ENCODE measurements at regions not wholly inside any gene's neighbourhood (a gene's known extent, or its start where the extent isn't known, plus 50 kb on each side); places are given as distances from the start of the nearest gene placed in this dataset.

DNA sequence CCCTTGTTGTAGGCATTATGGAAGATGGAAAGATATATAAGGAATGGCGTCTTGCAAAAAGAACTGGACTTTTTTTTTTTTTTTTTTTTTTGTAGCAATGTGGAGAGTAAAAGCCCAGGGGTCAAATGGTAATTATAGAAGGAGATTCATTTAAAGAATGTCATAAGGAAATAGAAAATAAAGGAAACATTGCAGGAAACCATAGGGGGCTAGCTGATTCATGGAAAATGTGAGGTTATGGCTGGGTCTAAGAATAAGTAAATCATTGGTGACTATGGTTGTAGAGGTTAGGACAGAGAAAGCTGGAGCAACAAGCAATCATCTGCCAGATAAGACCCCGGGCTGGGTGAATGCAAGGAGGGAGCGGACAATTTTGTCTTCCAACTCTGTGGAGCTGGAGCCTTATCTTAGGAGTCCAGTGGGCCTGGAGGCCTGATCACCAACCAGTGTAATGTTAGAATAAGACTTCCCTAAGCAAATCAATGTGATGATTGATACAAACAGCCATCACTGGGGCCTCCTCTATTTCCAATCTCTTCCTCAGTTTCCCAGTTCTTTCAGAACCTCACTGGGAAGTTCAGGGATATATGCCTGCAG lies 201.2 kb upstream of the TNP1 start:
- Histone ChIP-seq H3K27ac (ENCODE audit: low read depth, low read length) (no peak overlapping the region), H3K4me1 (ENCODE audit: control insufficient read depth in 5 of 5, insufficient read depth in 5 of 5, low read length in 5 of 5) (peaks cover 4 to 22% (median 12%) of the 10 kb centered on the region in 5 donors), H3K36me3 (ENCODE audit: control insufficient read depth in 5 of 5, insufficient read depth in 5 of 5, low read length in 5 of 5) (no peaks in the 10 kb centered on the region), H3K27me3 (ENCODE audit: control insufficient read depth in 5 of 5, insufficient read depth in 4 of 5, low read length in 5 of 5) (peaks cover 0 to 3% (median 0%) of the 10 kb centered on the region in 5 donors), H3K9ac (ENCODE audit: low read length in 5 of 5) (no peak overlapping the region), H3K4me3 (ENCODE audit: low read depth in 1 of 5, low read length in 5 of 5) (no peak overlapping the region), H3K9me3 (ENCODE audit: control insufficient read depth in 5 of 5, low read length in 5 of 5) (no peaks in the 10 kb centered on the region)

DNA sequence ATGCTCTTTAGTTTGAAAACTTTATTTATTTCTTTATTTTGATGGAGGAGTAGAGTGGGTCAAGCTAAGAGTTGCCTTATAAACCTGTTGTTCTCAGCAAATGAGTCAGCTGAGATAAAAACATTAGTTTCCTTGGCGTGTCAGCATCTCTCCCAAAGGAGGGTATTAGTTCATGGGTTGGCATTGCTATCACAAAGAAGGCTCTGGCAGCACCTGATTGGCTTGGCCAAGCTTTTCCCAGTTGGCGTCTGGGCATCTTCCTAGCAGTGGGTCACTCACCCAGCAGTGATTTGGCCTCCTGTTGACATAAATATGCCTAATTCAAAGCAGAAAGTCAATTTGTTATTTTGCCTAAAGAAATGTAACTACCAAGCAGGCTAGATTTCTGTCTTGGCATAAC lies 200.7 kb upstream of the TNP1 start:
- Histone ChIP-seq H3K4me3 (ENCODE audit: low read depth in 1 of 5, low read length in 5 of 5) (no peak overlapping the region), H3K9ac (ENCODE audit: low read length in 5 of 5) (no peak overlapping the region), H3K9me3 (ENCODE audit: control insufficient read depth in 5 of 5, low read length in 5 of 5) (no peaks in the 10 kb centered on the region), H3K36me3 (ENCODE audit: control insufficient read depth in 5 of 5, insufficient read depth in 5 of 5, low read length in 5 of 5) (no peaks in the 10 kb centered on the region), H3K27me3 (ENCODE audit: control insufficient read depth in 5 of 5, insufficient read depth in 4 of 5, low read length in 5 of 5) (peaks cover 0 to 3% (median 0%) of the 10 kb centered on the region in 5 donors), H3K27ac (ENCODE audit: low read depth, low read length) (no peak overlapping the region), H3K4me1 (ENCODE audit: control insufficient read depth in 5 of 5, insufficient read depth in 5 of 5, low read length in 5 of 5) (peaks cover 4 to 21% (median 12%) of the 10 kb centered on the region in 5 donors)

DNA sequence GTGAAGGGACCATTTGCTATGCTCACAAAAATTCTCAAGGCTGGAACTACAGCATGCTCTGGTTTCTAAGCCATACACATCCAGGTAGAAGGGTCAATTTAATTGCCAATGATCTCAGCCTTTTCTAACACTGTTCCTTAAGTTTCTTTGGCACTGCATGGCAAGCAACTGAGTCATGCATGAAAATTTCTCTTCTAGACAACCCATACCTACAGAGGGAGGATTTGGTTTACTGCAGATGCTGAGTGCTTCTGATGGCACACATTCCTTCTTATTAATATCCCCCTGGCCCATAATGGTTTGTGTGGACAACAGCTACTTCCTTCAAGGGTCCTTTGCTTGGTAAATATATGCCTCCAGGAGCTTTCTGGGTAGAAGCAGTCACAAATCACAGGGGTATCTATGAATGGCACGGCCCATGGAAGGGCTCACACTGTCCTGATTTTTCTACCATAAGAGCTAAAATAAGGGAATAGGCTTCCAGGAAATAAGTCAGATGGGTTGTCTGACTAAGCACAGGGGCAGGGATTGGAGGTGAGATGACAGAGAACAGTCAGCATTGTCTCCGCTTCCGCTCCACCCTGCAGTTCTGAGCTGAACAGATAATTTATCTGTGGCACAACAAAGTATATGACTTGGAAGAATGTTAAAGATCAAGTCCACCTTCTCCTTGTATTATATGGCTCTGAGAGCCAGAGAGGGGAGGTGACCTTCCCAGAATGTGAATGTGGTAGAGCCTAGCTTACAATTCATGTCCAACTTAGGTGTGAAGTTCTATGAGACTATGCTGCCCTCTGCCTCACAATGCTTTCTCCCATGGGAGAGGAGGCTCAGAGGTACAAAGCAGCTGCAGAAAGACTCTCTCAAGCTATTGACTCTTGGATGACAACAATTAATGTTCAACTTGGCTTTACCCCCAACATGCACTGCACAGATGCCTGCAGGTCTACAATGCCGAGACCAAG lies 199.2 kb upstream of the TNP1 start:
- H3K9me3 ChIP-seq (ENCODE audit: control insufficient read depth in 5 of 5, low read length in 5 of 5), result no peaks in the 10 kb centered on the region
- H3K27me3 ChIP-seq (ENCODE audit: control insufficient read depth in 5 of 5, insufficient read depth in 4 of 5, low read length in 5 of 5), result peaks cover 0 to 3% (median 0%) of the 10 kb centered on the region in 5 donors
- no peak overlapping the region for H3K27ac ChIP-seq (ENCODE audit: low read depth, low read length)
- H3K9ac ChIP-seq (ENCODE audit: low read length in 5 of 5), result no peak overlapping the region
- peaks cover 0 to 7% (median 2%) of the 10 kb centered on the region in 5 donors for H3K4me1 ChIP-seq (ENCODE audit: control insufficient read depth in 5 of 5, insufficient read depth in 5 of 5, low read length in 5 of 5)
- no peak overlapping the region for H3K4me3 ChIP-seq (ENCODE audit: low read depth in 1 of 5, low read length in 5 of 5)
- no peaks in the 10 kb centered on the region for H3K36me3 ChIP-seq (ENCODE audit: control insufficient read depth in 5 of 5, insufficient read depth in 5 of 5, low read length in 5 of 5)

DNA sequence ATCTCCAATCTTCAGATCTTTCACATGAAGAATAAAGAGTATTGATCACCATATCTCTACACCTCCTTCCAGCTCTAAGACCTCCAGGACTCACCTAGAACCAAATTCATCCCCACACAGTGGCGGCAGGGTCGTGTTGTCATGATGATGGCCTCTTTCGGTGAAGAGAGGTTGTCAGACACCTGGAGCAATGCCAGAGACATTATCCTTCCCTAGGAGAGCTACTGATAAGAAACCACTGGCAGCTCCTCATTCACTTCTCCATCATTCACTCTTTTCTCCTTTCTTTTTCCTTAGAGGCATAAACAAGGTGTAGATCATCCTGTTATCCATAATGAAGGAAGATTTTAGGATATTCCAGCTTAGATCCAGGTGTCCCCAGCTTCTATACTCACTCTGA lies 197.9 kb upstream of the TNP1 start:
- Histone ChIP-seq H3K27ac (ENCODE audit: low read depth, low read length) (no peak overlapping the region), H3K9ac (ENCODE audit: low read length in 5 of 5) (no peak overlapping the region), H3K36me3 (ENCODE audit: control insufficient read depth in 5 of 5, insufficient read depth in 5 of 5, low read length in 5 of 5) (no peaks in the 10 kb centered on the region), H3K9me3 (ENCODE audit: control insufficient read depth in 5 of 5, low read length in 5 of 5) (no peaks in the 10 kb centered on the region), H3K4me3 (ENCODE audit: low read depth in 1 of 5, low read length in 5 of 5) (no peak overlapping the region), H3K27me3 (ENCODE audit: control insufficient read depth in 5 of 5, insufficient read depth in 4 of 5, low read length in 5 of 5) (peaks cover 0 to 3% (median 0%) of the 10 kb centered on the region in 5 donors), H3K4me1 (ENCODE audit: control insufficient read depth in 5 of 5, insufficient read depth in 5 of 5, low read length in 5 of 5) (peaks cover 0 to 4% (median 0%) of the 10 kb centered on the region in 5 donors)

DNA sequence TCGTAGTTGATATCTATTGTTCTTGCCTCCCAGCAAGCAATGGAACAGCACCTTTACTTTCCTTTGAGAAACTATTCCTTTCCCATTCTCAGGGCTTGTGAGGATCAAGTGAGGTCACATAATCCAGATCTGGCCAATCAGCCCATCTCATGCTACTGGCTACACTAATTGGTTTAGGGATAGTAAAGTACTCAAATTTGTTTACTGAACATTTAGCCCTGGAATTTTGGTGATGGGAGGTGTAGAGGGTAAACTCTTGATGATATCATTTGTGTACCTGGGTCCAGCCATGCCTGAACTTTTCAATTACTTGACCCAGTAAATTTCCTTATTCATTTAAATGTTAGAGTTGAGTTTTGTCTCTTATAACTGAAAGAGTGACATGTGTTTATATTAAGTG lies 195.8 kb upstream of the TNP1 start:
- Histone ChIP-seq H3K9ac (ENCODE audit: low read length in 5 of 5) (no peak overlapping the region), H3K27ac (ENCODE audit: low read depth, low read length) (no peak overlapping the region), H3K36me3 (ENCODE audit: control insufficient read depth in 5 of 5, insufficient read depth in 5 of 5, low read length in 5 of 5) (no peaks in the 10 kb centered on the region), H3K9me3 (ENCODE audit: control insufficient read depth in 5 of 5, low read length in 5 of 5) (no peaks in the 10 kb centered on the region), H3K27me3 (ENCODE audit: control insufficient read depth in 5 of 5, insufficient read depth in 4 of 5, low read length in 5 of 5) (peaks cover 0 to 3% (median 0%) of the 10 kb centered on the region in 5 donors), H3K4me1 (ENCODE audit: control insufficient read depth in 5 of 5, insufficient read depth in 5 of 5, low read length in 5 of 5) (peaks cover 0 to 10% (median 0%) of the 10 kb centered on the region in 5 donors), H3K4me3 (ENCODE audit: low read depth in 1 of 5, low read length in 5 of 5) (no peak overlapping the region)

DNA sequence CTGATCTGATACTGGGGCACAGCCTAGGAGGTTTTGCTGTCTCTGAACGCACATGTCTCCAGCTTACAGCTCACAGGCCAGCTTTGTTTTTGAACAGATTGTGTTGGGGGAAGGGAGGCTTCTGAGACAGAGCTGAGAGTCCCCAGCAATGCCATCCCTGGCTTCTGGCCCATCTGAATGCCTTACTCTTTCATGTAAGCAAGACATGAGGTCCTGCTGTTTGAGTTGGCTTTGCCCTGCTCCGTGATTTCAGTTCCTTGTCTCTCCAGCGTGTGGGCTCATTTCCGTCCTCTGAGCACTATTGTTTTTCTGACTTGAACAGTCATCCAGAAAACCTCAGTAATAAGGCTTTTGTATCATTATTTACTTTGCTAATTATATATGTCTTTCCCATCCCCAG lies 194.9 kb upstream of the TNP1 start:
- no peaks in the 10 kb centered on the region for H3K36me3 ChIP-seq (ENCODE audit: control insufficient read depth in 5 of 5, insufficient read depth in 5 of 5, low read length in 5 of 5)
- H3K27me3 ChIP-seq (ENCODE audit: control insufficient read depth in 5 of 5, insufficient read depth in 4 of 5, low read length in 5 of 5), result peaks cover 0 to 5% (median 2%) of the 10 kb centered on the region in 5 donors
- no peak overlapping the region for H3K27ac ChIP-seq (ENCODE audit: low read depth, low read length)
- H3K9ac ChIP-seq (ENCODE audit: low read length in 5 of 5), result no peak overlapping the region
- peaks cover 0 to 12% (median 5%) of the 10 kb centered on the region in 5 donors for H3K4me1 ChIP-seq (ENCODE audit: control insufficient read depth in 5 of 5, insufficient read depth in 5 of 5, low read length in 5 of 5)
- H3K4me3 ChIP-seq (ENCODE audit: low read depth in 1 of 5, low read length in 5 of 5), result no peak overlapping the region
- no peaks in the 10 kb centered on the region for H3K9me3 ChIP-seq (ENCODE audit: control insufficient read depth in 5 of 5, low read length in 5 of 5)

DNA sequence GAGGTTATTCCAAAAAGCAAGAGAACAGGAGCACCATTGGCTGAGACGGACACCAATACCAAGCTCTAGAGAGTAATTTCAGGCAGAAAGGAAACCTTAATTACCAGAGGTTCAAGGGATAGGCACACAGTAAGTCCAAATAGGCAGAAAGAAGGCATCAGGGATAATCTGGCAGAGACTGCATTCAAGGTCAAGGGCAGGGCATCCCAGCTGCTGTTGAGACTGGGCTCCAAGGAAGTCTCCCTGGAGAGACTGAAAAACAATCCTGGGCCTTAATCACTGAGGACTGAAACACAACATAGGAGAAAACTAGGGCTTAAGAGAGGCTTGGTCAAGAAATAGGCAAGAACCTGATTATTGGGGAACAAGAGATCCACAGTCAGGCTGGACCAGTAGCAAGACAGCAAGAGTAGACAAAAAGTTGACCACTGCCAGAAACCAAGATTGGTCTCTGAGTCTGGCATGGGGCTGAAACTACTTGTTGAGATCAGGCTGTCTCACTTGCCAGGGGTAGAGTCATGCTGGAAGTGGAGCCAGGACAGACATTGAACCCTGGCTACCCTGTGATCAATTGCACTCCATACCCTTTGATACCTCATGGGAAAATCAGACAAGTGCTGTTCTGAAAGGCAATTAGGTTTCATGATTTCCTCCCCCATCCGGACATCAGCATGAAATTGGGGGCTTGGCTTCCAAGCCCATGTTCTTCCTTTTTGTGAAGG lies 193.2 kb upstream of the TNP1 start:
- Histone ChIP-seq H3K36me3 (ENCODE audit: control insufficient read depth in 5 of 5, insufficient read depth in 5 of 5, low read length in 5 of 5) (no peaks in the 10 kb centered on the region), H3K27ac (ENCODE audit: low read depth, low read length) (no peak overlapping the region), H3K4me3 (ENCODE audit: low read depth in 1 of 5, low read length in 5 of 5) (no peak overlapping the region), H3K9me3 (ENCODE audit: control insufficient read depth in 5 of 5, low read length in 5 of 5) (no peaks in the 10 kb centered on the region), H3K4me1 (ENCODE audit: control insufficient read depth in 5 of 5, insufficient read depth in 5 of 5, low read length in 5 of 5) (peaks cover 0 to 14% (median 7%) of the 10 kb centered on the region in 5 donors), H3K27me3 (ENCODE audit: control insufficient read depth in 5 of 5, insufficient read depth in 4 of 5, low read length in 5 of 5) (peaks cover 0 to 8% (median 2%) of the 10 kb centered on the region in 5 donors), H3K9ac (ENCODE audit: low read length in 5 of 5) (no peak overlapping the region)

DNA sequence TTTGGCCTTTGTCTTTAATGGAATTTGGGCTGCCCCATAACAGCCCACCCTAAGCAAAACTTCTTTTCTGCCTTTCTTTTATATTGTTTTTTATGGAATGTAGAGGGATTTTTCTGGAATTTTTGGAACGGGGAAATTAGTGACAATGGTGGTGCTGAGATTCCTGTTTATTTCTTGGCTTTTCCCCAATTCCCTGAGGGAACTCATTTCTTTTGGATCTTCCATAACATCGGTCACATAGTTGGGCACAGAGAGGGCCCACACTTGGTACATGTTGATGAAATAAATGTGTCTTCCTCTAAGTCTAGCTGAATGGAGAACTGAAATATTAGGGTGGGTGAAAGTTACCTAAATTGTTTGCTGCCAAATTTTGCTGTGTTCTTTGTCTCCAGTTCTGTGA lies 191.6 kb upstream of the TNP1 start:
- Histone ChIP-seq H3K27ac (ENCODE audit: low read depth, low read length) (no peak overlapping the region), H3K27me3 (ENCODE audit: control insufficient read depth in 5 of 5, insufficient read depth in 4 of 5, low read length in 5 of 5) (peaks cover 0 to 8% (median 2%) of the 10 kb centered on the region in 5 donors), H3K36me3 (ENCODE audit: control insufficient read depth in 5 of 5, insufficient read depth in 5 of 5, low read length in 5 of 5) (no peaks in the 10 kb centered on the region), H3K9ac (ENCODE audit: low read length in 5 of 5) (no peak overlapping the region), H3K4me1 (ENCODE audit: control insufficient read depth in 5 of 5, insufficient read depth in 5 of 5, low read length in 5 of 5) (peaks cover 0 to 14% (median 7%) of the 10 kb centered on the region in 5 donors), H3K4me3 (ENCODE audit: low read depth in 1 of 5, low read length in 5 of 5) (no peak overlapping the region), H3K9me3 (ENCODE audit: control insufficient read depth in 5 of 5, low read length in 5 of 5) (no peaks in the 10 kb centered on the region)

DNA sequence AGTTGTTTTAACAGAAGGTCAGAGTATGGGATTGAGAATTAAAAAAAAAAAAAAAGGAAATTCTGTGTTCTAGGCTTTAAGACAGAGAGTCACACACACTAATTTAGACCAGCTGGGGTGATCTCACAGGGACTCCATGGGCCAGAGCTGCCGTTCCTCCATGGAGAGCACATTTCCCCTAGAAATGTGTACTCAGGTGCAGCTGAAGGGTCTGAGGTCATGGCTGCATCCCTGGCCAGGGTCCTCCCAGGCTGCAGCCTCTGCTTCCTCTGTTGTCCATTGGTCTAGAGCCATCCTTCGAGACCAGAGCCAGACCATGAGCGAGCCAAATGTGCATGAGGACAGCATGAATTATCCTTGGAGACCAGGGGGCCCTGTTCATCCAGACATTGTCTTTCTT lies 190.1 kb upstream of the TNP1 start:
- Histone ChIP-seq H3K4me1 (ENCODE audit: control insufficient read depth in 5 of 5, insufficient read depth in 5 of 5, low read length in 5 of 5) (peaks cover 0 to 14% (median 7%) of the 10 kb centered on the region in 5 donors), H3K27me3 (ENCODE audit: control insufficient read depth in 5 of 5, insufficient read depth in 4 of 5, low read length in 5 of 5) (peaks cover 0 to 8% (median 2%) of the 10 kb centered on the region in 5 donors), H3K27ac (ENCODE audit: low read depth, low read length) (no peak overlapping the region), H3K4me3 (ENCODE audit: low read depth in 1 of 5, low read length in 5 of 5) (no peak overlapping the region), H3K9me3 (ENCODE audit: control insufficient read depth in 5 of 5, low read length in 5 of 5) (no peaks in the 10 kb centered on the region), H3K36me3 (ENCODE audit: control insufficient read depth in 5 of 5, insufficient read depth in 5 of 5, low read length in 5 of 5) (no peaks in the 10 kb centered on the region), H3K9ac (ENCODE audit: low read length in 5 of 5) (no peak overlapping the region)
